ENCODE measurements at regions not wholly inside any gene's neighbourhood (a gene's known extent, or its start where the extent isn't known, plus 50 kb on each side); places are given as distances from the start of the nearest gene placed in this dataset.

- no peak for DNase-seq (ENCODE audit: low read depth, low spot score)
- no peak overlapping the region for H3K27ac ChIP-seq
These were observed 285.1 kb downstream of the HS3ST3A1 start for GRCh38 chr17:13316657-13317056.

- no peak overlapping the region for H3K27ac ChIP-seq
- DNase-seq (ENCODE audit: low read depth, low spot score), result no peak
These were observed 290.4 kb downstream of the HS3ST3A1 start for GRCh38 chr17:13311306-13311705.

GRCh38 chr17:13310858-13311257 is 290.9 kb downstream of the HS3ST3A1 start:
- no peak overlapping the region for H3K27ac ChIP-seq

GRCh38 chr17:13306310-13306962 is 288.6 kb upstream of the ELAC2 start:
- H3K27ac ChIP-seq, result no peak overlapping the region
- no peak for DNase-seq (ENCODE audit: low read depth, low spot score)

More at GRCh38 chr17:13310858-13311257, 290.9 kb downstream of the HS3ST3A1 start:
- DNase-seq (ENCODE audit: low read depth, low spot score), result no peak

GRCh38 chr17:13302983-13303382 is 285.2 kb upstream of the ELAC2 start:
- H3K27ac ChIP-seq, result no peak overlapping the region
- no peak for DNase-seq (ENCODE audit: low read depth, low spot score)

- DNase-seq (ENCODE audit: low read depth, low spot score), result no peak
- H3K27ac ChIP-seq, result no peak overlapping the region
These were observed 284.6 kb upstream of the ELAC2 start for GRCh38 chr17:13302419-13302818.

GRCh38 chr17:13297183-13297582 is 279.4 kb upstream of the ELAC2 start:
- no peak for DNase-seq (ENCODE audit: low read depth, low spot score)
- H3K27ac ChIP-seq, result no peak overlapping the region

GRCh38 chr17:13293421-13293820 is 275.6 kb upstream of the ELAC2 start:
- DNase-seq (ENCODE audit: low read depth, low spot score), result no peak

GRCh38 chr17:13292291-13292690 is 274.5 kb upstream of the ELAC2 start:
- H3K27ac ChIP-seq, result no peak overlapping the region
- no peak for DNase-seq (ENCODE audit: low read depth, low spot score)

More at GRCh38 chr17:13293421-13293820, 275.6 kb upstream of the ELAC2 start:
- H3K27ac ChIP-seq, result no peak overlapping the region

GRCh38 chr17:13288248-13288647 is 270.4 kb upstream of the ELAC2 start:
- no peak overlapping the region for H3K27ac ChIP-seq
- no peak for DNase-seq (ENCODE audit: low read depth, low spot score)

GRCh38 chr17:13287226-13287625 is 269.4 kb upstream of the ELAC2 start:
- no peak for DNase-seq (ENCODE audit: low read depth, low spot score)
- H3K27ac ChIP-seq, result no peak overlapping the region

- DNase-seq (ENCODE audit: low read depth, low spot score), result no peak
- no peak overlapping the region for H3K27ac ChIP-seq
These were observed 265.8 kb upstream of the ELAC2 start for GRCh38 chr17:13283606-13284005.

- H3K27ac ChIP-seq, result no peak overlapping the region
- DNase-seq (ENCODE audit: low read depth, low spot score), result no peak
These were observed 263.8 kb upstream of the ELAC2 start for GRCh38 chr17:13281626-13282025.

- no peak for DNase-seq (ENCODE audit: low read depth, low spot score)
These were observed 256.0 kb upstream of the ELAC2 start for GRCh38 chr17:13273806-13274205.

GRCh38 chr17:13272296-13272695 is 254.5 kb upstream of the ELAC2 start:
- no peak overlapping the region for H3K27ac ChIP-seq
- no peak for DNase-seq (ENCODE audit: low read depth, low spot score)

More at GRCh38 chr17:13273806-13274205, 256.0 kb upstream of the ELAC2 start:
- no peak overlapping the region for H3K27ac ChIP-seq

GRCh38 chr17:13268791-13269595 is 251.2 kb upstream of the ELAC2 start:
- DNase-seq (ENCODE audit: low read depth, low spot score), result no peak
- no peak overlapping the region for H3K27ac ChIP-seq

- H3K27ac ChIP-seq, result no peak overlapping the region
- no peak for DNase-seq (ENCODE audit: low read depth, low spot score)
These were observed 248.8 kb upstream of the ELAC2 start for GRCh38 chr17:13266606-13267005.

GRCh38 chr17:13265311-13265710 is 247.5 kb upstream of the ELAC2 start:
- H3K27ac ChIP-seq, result no peak overlapping the region
- no peak for DNase-seq (ENCODE audit: low read depth, low spot score)

GRCh38 chr17:13263746-13264145 is 245.9 kb upstream of the ELAC2 start:
- no peak for DNase-seq (ENCODE audit: low read depth, low spot score)
- no peak overlapping the region for H3K27ac ChIP-seq

GRCh38 chr17:13256545-13256944 is 238.7 kb upstream of the ELAC2 start:
- H3K27ac ChIP-seq, result no peak overlapping the region

GRCh38 chr17:13253733-13254410 is 236.0 kb upstream of the ELAC2 start:
- DNase-seq (ENCODE audit: low read depth, low spot score), result no peak
- no peak overlapping the region for H3K27ac ChIP-seq

More at GRCh38 chr17:13256545-13256944, 238.7 kb upstream of the ELAC2 start:
- no peak for DNase-seq (ENCODE audit: low read depth, low spot score)

All from epithelial cell of prostate (primary cell).